B cell (primary cell): ENCODE measurements at regions not wholly inside any gene's neighbourhood (a gene's known extent, or its start where the extent isn't known, plus 50 kb on each side); places are given as distances from the start of the nearest gene placed in this dataset.

ENCODE experiments used
- ATAC-seq: fragments of 200-7000 bp; cut with Tn5 transposase; one replicate; pipeline ENCODE4 v1.10.0; 2021; ENCODE audit warnings: low read depth, mild to moderate bottlenecking, moderate number of reproducible peaks, moderate library complexity
- CTCF ChIA-PET: fragments of 350-600 bp; sonication (Branson Sonifier 250); formaldehyde crosslinking; loops from one replicate; lab custom pipeline; 2021; ENCODE audit warnings: antibody characterized with exemption, inconsistent platforms; lab: Charles Lee
- POLR2A ChIA-PET: fragments of 350-600 bp; sonication (Branson Sonifier 250); formaldehyde crosslinking; loops from one replicate; lab custom pipeline; 2021; ENCODE audit warnings: antibody characterized with exemption; lab: Charles Lee
- DNase-seq: peaks from one replicate; pipeline ENCODE4 v3.0.0; 2013
- H2AFZ ChIP-seq: 2 replicates; pipeline ENCODE4 v1.6.1; 2012; ENCODE audit warnings: mild to moderate bottlenecking, low read depth, low read length; ENCODE audit not compliant: insufficient read depth, poor library complexity, severe bottlenecking
- H3K27ac ChIP-seq, 2 donors: 1 replicate in 1 of 2; 2 replicates in 1 of 2; pipeline ENCODE4 v1.5.1; 2012 to 2013; ENCODE audit warnings: low read length in 2 of 2, mild to moderate bottlenecking in 2 of 2, moderate library complexity in 1 of 2
- H3K27me3 ChIP-seq, 4 experiments: fragments of 200-600 bp in 1 of 4; sonication (generic) in 1 of 4; replicated peaks in 1 of 4; 1 replicate in 2 of 4; 2 replicates in 2 of 4; pipeline versions ENCODE4 v1.6.1 to v1.7.0; 2013 to 2016; ENCODE audit warnings: low read length in 3 of 4, mild to moderate bottlenecking in 2 of 4, mixed read lengths in 1 of 4, moderate library complexity in 1 of 4; ENCODE audit not compliant: insufficient read depth in 4 of 4, control insufficient read depth in 3 of 4; ENCODE audit errors: control extremely low read depth in 1 of 4
- H3K36me3 ChIP-seq, 2 experiments: replicated peaks in 1 of 2; 1 replicate in 1 of 2; 2 replicates in 1 of 2; pipeline versions ENCODE4 v1.6.1 to v1.7.1; 2013; ENCODE audit warnings: low read length in 1 of 2; ENCODE audit not compliant: insufficient read depth in 2 of 2, control insufficient read depth in 1 of 2; ENCODE audit errors: control extremely low read depth in 1 of 2, extremely low read depth in 1 of 2
- H3K4me1 ChIP-seq, 2 donors: fragments of 200-600 bp in 1 of 2; sonication (generic) in 1 of 2; 1 replicate in 1 of 2; 2 replicates in 1 of 2; pipeline versions ENCODE4 v1.5.1 to v1.6.1; 2013 to 2017; ENCODE audit warnings: low read length in 2 of 2; ENCODE audit not compliant: control insufficient read depth in 2 of 2, insufficient read depth in 2 of 2
- H3K4me2 ChIP-seq: replicated peaks from 2 replicates; pipeline ENCODE3; 2012; ENCODE audit warnings: mild to moderate bottlenecking, low read depth, low read length; ENCODE audit not compliant: poor library complexity, severe bottlenecking
- H3K4me3 ChIP-seq, 5 experiments: fragments of 200-600 bp in 1 of 5; sonication (generic) in 1 of 5; 1 replicate in 3 of 5; 2 replicates in 2 of 5; pipeline versions ENCODE4 v1.5.1 to v1.7.0; 2011 to 2016; ENCODE audit warnings: low read length in 4 of 5, mild to moderate bottlenecking in 4 of 5, low read depth in 2 of 5, control low read depth in 1 of 5, moderate library complexity in 1 of 5; ENCODE audit not compliant: insufficient read depth in 1 of 5; ENCODE audit errors: control extremely low read depth in 1 of 5, extremely low read depth in 1 of 5
- H3K79me2 ChIP-seq: fragments of 200-600 bp; sonication (generic); one replicate; pipeline ENCODE4 v1.6.0; 2016; ENCODE audit warnings: low read length; ENCODE audit not compliant: control insufficient read depth, insufficient read depth
- H3K9ac ChIP-seq: fragments of 200-600 bp; sonication (generic); 2 replicates; pipeline ENCODE4 v1.6.1; 2017; ENCODE audit warnings: mild to moderate bottlenecking, low read length, moderate library complexity
- H3K9me3 ChIP-seq, 3 donors: one replicate each; pipeline versions ENCODE4 v1.6.1 to v1.7.1; 2013; ENCODE audit warnings: low read length in 2 of 3; ENCODE audit not compliant: control insufficient read depth in 2 of 3, insufficient read depth in 1 of 3; ENCODE audit errors: control extremely low read depth in 1 of 3
- H4K20me1 ChIP-seq: 2 replicates; pipeline ENCODE4 v1.6.0; 2012; ENCODE audit warnings: mild to moderate bottlenecking, low read length; ENCODE audit not compliant: insufficient read depth, control insufficient read depth, poor library complexity, severe bottlenecking
- H3K27ac Mint-ChIP-seq: one replicate; pipeline ENCODE4 v1.8.0; 2021; ENCODE audit warnings: mixed read lengths
- H3K27me3 Mint-ChIP-seq: one replicate; pipeline ENCODE4 v1.8.0; 2021; ENCODE audit warnings: mixed read lengths
- H3K4me1 Mint-ChIP-seq: one replicate; pipeline ENCODE4 v1.8.0; 2021; ENCODE audit warnings: mixed read lengths
- H3K4me3 Mint-ChIP-seq: one replicate; pipeline ENCODE4 v1.8.0; 2021; ENCODE audit warnings: mixed read lengths
- H3K9me3 Mint-ChIP-seq: one replicate; pipeline ENCODE4 v1.8.0; 2022; ENCODE audit warnings: mixed read lengths; ENCODE audit not compliant: insufficient read depth
- CTCF ChIP-seq: fragments of 200-600 bp; IDR thresholded peaks from one replicate; pipeline ENCODE4 v1.8.0; 2022; ENCODE audit warnings: antibody characterized with exemption, mild to moderate bottlenecking
- EZH2 ChIP-seq: IDR thresholded peaks from 2 replicates; pipeline ENCODE4 v1.6.1; 2012; ENCODE audit warnings: borderline replicate concordance, low read depth, mild to moderate bottlenecking, moderate library complexity, low read length; ENCODE audit not compliant: insufficient read depth, poor library complexity, severe bottlenecking
- WGBS: methylation state at CpG from one replicate; pipeline ENCODE4 v1.1.5; 2013; ENCODE audit warnings: missing lambda C conversion rate; ENCODE audit not compliant: insufficient coverage; 5-methylcytosine and 5-hydroxymethylcytosine counted together
- intact Hi-C: fragments of 100-400 bp; cut with micrococcal nuclease; formaldehyde crosslinking; loops from one replicate; pipeline ENCODE4 v1.10.0; 2022

GRCh38 chr6:141260627-141261015, 872.1 kb upstream of the GJE1 start:
- H3K27me3 ChIP-seq, result no peaks in the 10 kb centered on the region
- TF ChIP-seq EZH2 (no peak), CTCF (no peak)
- no peak for ATAC-seq
- no peaks in the 10 kb centered on the region for H3K9me3 ChIP-seq
- intact Hi-C loops, result no loop called here
- no peak overlapping the region for H3K9ac ChIP-seq
- ChIA-PET POLR2A (no interaction called here), CTCF (no interaction called here)
- H3K27ac ChIP-seq, result no peak overlapping the region
- H3K4me3 ChIP-seq, result no peak overlapping the region
- H3K79me2 ChIP-seq, result no peaks in the 10 kb centered on the region
- Mint-ChIP-seq H3K27me3 (no peaks in the 10 kb centered on the region), H3K4me3 (no peak overlapping the region), H3K9me3 (no peaks in the 10 kb centered on the region), H3K4me1 (no peaks in the 10 kb centered on the region), H3K27ac (no peak overlapping the region)
- WGBS, result 83% methylated on average over 7 of the region's 7 CpGs
- no peaks in the 10 kb centered on the region for H3K4me1 ChIP-seq
- H2AFZ ChIP-seq, result no peak overlapping the region
- H3K4me2 ChIP-seq, result no peak overlapping the region
- no peaks in the 10 kb centered on the region for H3K36me3 ChIP-seq
- no peak for DNase-seq
- H4K20me1 ChIP-seq, result no peaks in the 10 kb centered on the region

GRCh38 chr6:141259807-141260206, 872.9 kb upstream of the GJE1 start:
- DNase-seq, result no peak
- no peaks in the 10 kb centered on the region for H4K20me1 ChIP-seq
- Mint-ChIP-seq H3K4me3 (no peak overlapping the region), H3K9me3 (no peaks in the 10 kb centered on the region), H3K4me1 (no peaks in the 10 kb centered on the region), H3K27me3 (no peaks in the 10 kb centered on the region), H3K27ac (no peak overlapping the region)
- WGBS, result no CpG with 5 or more reads among the region's 5 CpGs
- H3K4me3 ChIP-seq, result no peak overlapping the region
- no peak overlapping the region for H3K27ac ChIP-seq
- no peak overlapping the region for H2AFZ ChIP-seq
- H3K9ac ChIP-seq, result no peak overlapping the region
- no peaks in the 10 kb centered on the region for H3K9me3 ChIP-seq
- no peaks in the 10 kb centered on the region for H3K79me2 ChIP-seq
- intact Hi-C loops, result no loop called here
- no peak for ATAC-seq
- no peaks in the 10 kb centered on the region for H3K36me3 ChIP-seq
- no peaks in the 10 kb centered on the region for H3K4me1 ChIP-seq
- ChIA-PET POLR2A (no interaction called here), CTCF (no interaction called here)
- TF ChIP-seq CTCF, result no peak
- no peak for TF ChIP-seq EZH2
- no peak overlapping the region for H3K4me2 ChIP-seq
- no peaks in the 10 kb centered on the region for H3K27me3 ChIP-seq
